GM19328 (cell line): ENCODE measurements at regions not wholly inside any gene's neighbourhood (a gene's known extent, or its start where the extent isn't known, plus 50 kb on each side); places are given as distances from the start of the nearest gene placed in this dataset.

Experiments
- ATAC-seq: cut with Tn5 transposase; IDR thresholded peaks from one replicate; pipeline ENCODE4 v1.9.1; 2021; ENCODE audit warnings: mild to moderate bottlenecking, moderate library complexity; ENCODE audit not compliant: unreplicated experiment

- no peak for ATAC-seq
Observed at GRCh38 chr22:48239461-48240147, 1477.2 kb downstream of the TBC1D22A start.

GRCh38 chr22:48238966-48239365 lies 1476.5 kb downstream of the TBC1D22A start:
- no peak for ATAC-seq

GRCh38 chr22:48238284-48238915 lies 1476.0 kb downstream of the TBC1D22A start:
- no peak for ATAC-seq

GRCh38 chr22:48237466-48238283 lies 1475.2 kb downstream of the TBC1D22A start:
- no peak for ATAC-seq

GRCh38 chr22:48236261-48236660 lies 1473.8 kb downstream of the TBC1D22A start:
- ATAC-seq = no peak

- ATAC-seq = no peak
Observed at GRCh38 chr22:48235744-48236143, 1473.3 kb downstream of the TBC1D22A start.

- ATAC-seq = no peak
Observed at GRCh38 chr22:48234011-48234410, 1471.6 kb downstream of the TBC1D22A start.

- no peak for ATAC-seq
Observed at GRCh38 chr22:48233586-48233985, 1471.1 kb downstream of the TBC1D22A start.

- no peak for ATAC-seq
Observed at GRCh38 chr22:48228468-48228867, 1466.0 kb downstream of the TBC1D22A start.

- ATAC-seq = no peak
Observed at GRCh38 chr22:48227341-48228018, 1465.0 kb downstream of the TBC1D22A start.

GRCh38 chr22:48226026-48227013 lies 1463.9 kb downstream of the TBC1D22A start:
- ATAC-seq = no peak

- no peak for ATAC-seq
Observed at GRCh38 chr22:48224332-48224731, 1461.9 kb downstream of the TBC1D22A start.

GRCh38 chr22:48223488-48224190 lies 1461.2 kb downstream of the TBC1D22A start:
- ATAC-seq = no peak

GRCh38 chr22:48222742-48223487 lies 1460.5 kb downstream of the TBC1D22A start:
- no peak for ATAC-seq

GRCh38 chr22:48218889-48219420 lies 1456.5 kb downstream of the TBC1D22A start:
- no peak for ATAC-seq

GRCh38 chr22:48217596-48217995 lies 1455.1 kb downstream of the TBC1D22A start:
- ATAC-seq = no peak

GRCh38 chr22:48212727-48213126 lies 1450.3 kb downstream of the TBC1D22A start:
- ATAC-seq = no peak

- ATAC-seq = no peak
Observed at GRCh38 chr22:48210812-48211211, 1448.4 kb downstream of the TBC1D22A start.
